Activated T-helper 2 cell treated with anti-CD3 and anti-CD28 coated beads, Interferon-gamma antibody, Interleukin-2, Interleukin-4, amounts not matched to agents 10 μg/mL and 5 μg/mL and 100 μg/mL, durations not matched to agents 14 hours and 24 hours and 36 hours (primary cell): ENCODE measurements at regions not wholly inside any gene's neighbourhood (a gene's known extent, or its start where the extent isn't known, plus 50 kb on each side); places are given as distances from the start of the nearest gene placed in this dataset.
"Not testable (repeated sequence)": the region's sequence is repeated elsewhere in the genome, so short reads cannot be mapped to it uniquely, and the experiment has no call there.

Experiments
- DNase-seq: peaks from one replicate; pipeline ENCODE4 v3.0.0; 2021; ENCODE audit warnings: low spot score
- H3K27ac Mint-ChIP-seq: one replicate; pipeline ENCODE4 v1.8.0; 2021; ENCODE audit warnings: mixed read lengths
- H3K27me3 Mint-ChIP-seq: one replicate; pipeline ENCODE4 v1.8.0; 2021; ENCODE audit warnings: low read depth, mixed read lengths
- H3K36me3 Mint-ChIP-seq: one replicate; pipeline ENCODE4 v1.8.0; 2021; ENCODE audit warnings: low read depth, mixed read lengths
- H3K4me1 Mint-ChIP-seq: one replicate; pipeline ENCODE4 v1.8.0; 2021; ENCODE audit warnings: low read depth, mixed read lengths
- H3K4me3 Mint-ChIP-seq: one replicate; pipeline ENCODE4 v1.8.0; 2021; ENCODE audit warnings: low read depth, mild to moderate bottlenecking, moderate library complexity, mixed read lengths
- H3K9me3 Mint-ChIP-seq: one replicate; pipeline ENCODE4 v1.8.0; 2021; ENCODE audit warnings: mixed read lengths
- intact Hi-C: fragments of 100-400 bp; cut with micrococcal nuclease; formaldehyde crosslinking; loops from one replicate; pipeline ENCODE4 v1.15.1; 2023

- no peaks in the 10 kb centered on the region for H3K4me1 Mint-ChIP-seq
- H3K9me3 Mint-ChIP-seq: peaks cover 4% of the 10 kb centered on the region
- H3K27ac Mint-ChIP-seq: no peak overlapping the region
- DNase-seq: no peak
- H3K36me3 Mint-ChIP-seq: no peaks in the 10 kb centered on the region
- intact Hi-C loops: no loop called here
- H3K27me3 Mint-ChIP-seq: no peaks in the 10 kb centered on the region
- no peak overlapping the region for H3K4me3 Mint-ChIP-seq
These were observed 687.8 kb downstream of the NUP35 start for GRCh38 chr2:183812091-183812490.

GRCh38 chr2:183825710-183826109 lies 701.5 kb downstream of the NUP35 start:
- H3K27me3 Mint-ChIP-seq: no peaks in the 10 kb centered on the region
- no peaks in the 10 kb centered on the region for H3K36me3 Mint-ChIP-seq
- no peak overlapping the region for H3K4me3 Mint-ChIP-seq
- no peaks in the 10 kb centered on the region for H3K4me1 Mint-ChIP-seq
- intact Hi-C loops: no loop called here
- H3K27ac Mint-ChIP-seq: no peak overlapping the region
- no peak for DNase-seq
- peaks cover 10% of the 10 kb centered on the region for H3K9me3 Mint-ChIP-seq

GRCh38 chr2:183829931-183830330 lies 705.7 kb downstream of the NUP35 start:
- no peaks in the 10 kb centered on the region for H3K4me1 Mint-ChIP-seq
- H3K27me3 Mint-ChIP-seq: no peaks in the 10 kb centered on the region
- no peaks in the 10 kb centered on the region for H3K36me3 Mint-ChIP-seq
- no peak overlapping the region for H3K27ac Mint-ChIP-seq
- peaks cover 10% of the 10 kb centered on the region for H3K9me3 Mint-ChIP-seq
- intact Hi-C loops: no loop called here
- no peak overlapping the region for H3K4me3 Mint-ChIP-seq
- no peak for DNase-seq

- DNase-seq: no peak
- Mint-ChIP-seq H3K4me1 (no peaks in the 10 kb centered on the region), H3K36me3 (no peaks in the 10 kb centered on the region), H3K4me3 (no peak overlapping the region), H3K9me3 (peaks cover 10% of the 10 kb centered on the region), H3K27ac (no peak overlapping the region), H3K27me3 (no peaks in the 10 kb centered on the region)
- intact Hi-C loops: no loop called here
These were observed 712.9 kb downstream of the NUP35 start for GRCh38 chr2:183837157-183837556.

- no peaks in the 10 kb centered on the region for H3K4me1 Mint-ChIP-seq
- DNase-seq: no peak
- intact Hi-C loops: no loop called here
- H3K4me3 Mint-ChIP-seq: no peak overlapping the region
- no peaks in the 10 kb centered on the region for H3K36me3 Mint-ChIP-seq
- H3K27me3 Mint-ChIP-seq: no peaks in the 10 kb centered on the region
- H3K27ac Mint-ChIP-seq: no peak overlapping the region
- peaks cover 10% of the 10 kb centered on the region for H3K9me3 Mint-ChIP-seq
These were observed 714.1 kb downstream of the NUP35 start for GRCh38 chr2:183838295-183838694.

- intact Hi-C loops: no loop called here
- DNase-seq: no peak
- no peaks in the 10 kb centered on the region for H3K36me3 Mint-ChIP-seq
- H3K9me3 Mint-ChIP-seq: peaks cover 10% of the 10 kb centered on the region
- H3K27me3 Mint-ChIP-seq: no peaks in the 10 kb centered on the region
- no peak overlapping the region for H3K4me3 Mint-ChIP-seq
- H3K4me1 Mint-ChIP-seq: no peaks in the 10 kb centered on the region
- H3K27ac Mint-ChIP-seq: no peak overlapping the region
These were observed 715.9 kb downstream of the NUP35 start for GRCh38 chr2:183840061-183840584.

GRCh38 chr2:183849826-183850225 lies 725.6 kb downstream of the NUP35 start:
- DNase-seq, H3K9me3 Mint-ChIP-seq, H3K4me1 Mint-ChIP-seq, H3K27ac Mint-ChIP-seq, H3K27me3 Mint-ChIP-seq, H3K4me3 Mint-ChIP-seq, H3K36me3 Mint-ChIP-seq, intact Hi-C loops: not testable (repeated sequence)

GRCh38 chr2:183859129-183859528 lies 734.9 kb downstream of the NUP35 start:
- Mint-ChIP-seq H3K36me3 (no peaks in the 10 kb centered on the region), H3K27me3 (no peaks in the 10 kb centered on the region), H3K27ac (no peak overlapping the region), H3K9me3 (no peaks in the 10 kb centered on the region), H3K4me3 (no peak overlapping the region), H3K4me1 (no peaks in the 10 kb centered on the region)
- intact Hi-C loops: no loop called here
- DNase-seq: no peak

- Mint-ChIP-seq H3K9me3 (no peaks in the 10 kb centered on the region), H3K4me1 (no peaks in the 10 kb centered on the region), H3K27ac (no peak overlapping the region), H3K36me3 (no peaks in the 10 kb centered on the region), H3K27me3 (no peaks in the 10 kb centered on the region), H3K4me3 (no peak overlapping the region)
- intact Hi-C loops: no loop called here
- no peak for DNase-seq
These were observed 731.7 kb upstream of the ZNF804A start for GRCh38 chr2:183866666-183867065.

GRCh38 chr2:183867206-183867605 lies 731.1 kb upstream of the ZNF804A start:
- no peak overlapping the region for H3K4me3 Mint-ChIP-seq

GRCh38 chr2:183868153-183868552 lies 730.2 kb upstream of the ZNF804A start:
- Mint-ChIP-seq H3K36me3 (no peaks in the 10 kb centered on the region), H3K9me3 (no peaks in the 10 kb centered on the region), H3K27me3 (no peaks in the 10 kb centered on the region), H3K4me3 (no peak overlapping the region), H3K4me1 (no peaks in the 10 kb centered on the region), H3K27ac (no peak overlapping the region)
- no peak for DNase-seq
- intact Hi-C loops: no loop called here

More at GRCh38 chr2:183867206-183867605, 731.1 kb upstream of the ZNF804A start:
- H3K4me1 Mint-ChIP-seq: no peaks in the 10 kb centered on the region
- no peaks in the 10 kb centered on the region for H3K27me3 Mint-ChIP-seq
- H3K27ac Mint-ChIP-seq: no peak overlapping the region
- H3K9me3 Mint-ChIP-seq: no peaks in the 10 kb centered on the region
- intact Hi-C loops: no loop called here
- DNase-seq: no peak
- H3K36me3 Mint-ChIP-seq: no peaks in the 10 kb centered on the region

- no peaks in the 10 kb centered on the region for H3K9me3 Mint-ChIP-seq
- no peak overlapping the region for H3K4me3 Mint-ChIP-seq
- intact Hi-C loops: no loop called here
- DNase-seq: no peak
- no peaks in the 10 kb centered on the region for H3K27me3 Mint-ChIP-seq
- no peak overlapping the region for H3K27ac Mint-ChIP-seq
- no peaks in the 10 kb centered on the region for H3K4me1 Mint-ChIP-seq
- H3K36me3 Mint-ChIP-seq: no peaks in the 10 kb centered on the region
These were observed 729.6 kb upstream of the ZNF804A start for GRCh38 chr2:183868707-183869106.

- Mint-ChIP-seq H3K4me3 (no peak overlapping the region), H3K4me1 (no peaks in the 10 kb centered on the region), H3K36me3 (no peaks in the 10 kb centered on the region), H3K27me3 (no peaks in the 10 kb centered on the region), H3K27ac (no peak overlapping the region), H3K9me3 (no peaks in the 10 kb centered on the region)
- intact Hi-C loops: no loop called here
- DNase-seq: no peak
These were observed 726.2 kb upstream of the ZNF804A start for GRCh38 chr2:183872131-183872530.

GRCh38 chr2:183881978-183882377 lies 716.4 kb upstream of the ZNF804A start:
- no peaks in the 10 kb centered on the region for H3K27me3 Mint-ChIP-seq

More at GRCh38 chr2:183881978-183882377, 716.4 kb upstream of the ZNF804A start:
- no peak for DNase-seq
- Mint-ChIP-seq H3K36me3 (no peaks in the 10 kb centered on the region), H3K4me3 (no peak overlapping the region), H3K9me3 (peaks cover 27% of the 10 kb centered on the region), H3K27ac (no peak overlapping the region), H3K4me1 (no peaks in the 10 kb centered on the region)
- intact Hi-C loops: no loop called here
